Liver (tissue), 3 donors: ENCODE measurements at regions not wholly inside any gene's neighbourhood (a gene's known extent, or its start where the extent isn't known, plus 50 kb on each side); places are given as distances from the start of the nearest gene placed in this dataset.

Experiments
- RAD21 ChIP-seq, 2 donors: IDR thresholded peaks; 2 replicates each; pipeline ENCODE4 v1.6.1; 2016; ENCODE audit warnings: antibody characterized with exemption in 2 of 2, mild to moderate bottlenecking in 2 of 2
- RXRA ChIP-seq, 2 donors: IDR thresholded peaks; 2 replicates each; pipeline ENCODE4 v1.6.1; 2017 to 2018; ENCODE audit warnings: antibody characterized with exemption in 2 of 2, mild to moderate bottlenecking in 1 of 2
- TAF1 ChIP-seq: conservative IDR thresholded peaks from 2 replicates; pipeline ENCODE4 v1.6.1; 2016; ENCODE audit warnings: antibody characterized with exemption, mild to moderate bottlenecking
- YY1 ChIP-seq: IDR thresholded peaks from 2 replicates; pipeline ENCODE4 v1.6.1; 2016; ENCODE audit warnings: antibody characterized with exemption, mild to moderate bottlenecking
- TF ChIP-seq, protein P1 (sequence below): fragments of 150-350 bp; IDR thresholded peaks from 2 replicates; pipeline ENCODE4 v1.5.1; 2017; ENCODE audit warnings: improper control_type of control experiment, low read depth, low read length; ENCODE audit not compliant: missing input control
- TF ChIP-seq, protein P2 (sequence below): IDR thresholded peaks from 2 replicates; pipeline ENCODE4 v1.6.1; 2016; ENCODE audit warnings: antibody characterized with exemption, mild to moderate bottlenecking
- TF ChIP-seq, protein P3 (sequence below): IDR thresholded peaks from 2 replicates; pipeline ENCODE4 v1.6.1; 2016; ENCODE audit warnings: antibody characterized with exemption
- donor health status: healthy.
- donor health status: healthy.

DNA sequence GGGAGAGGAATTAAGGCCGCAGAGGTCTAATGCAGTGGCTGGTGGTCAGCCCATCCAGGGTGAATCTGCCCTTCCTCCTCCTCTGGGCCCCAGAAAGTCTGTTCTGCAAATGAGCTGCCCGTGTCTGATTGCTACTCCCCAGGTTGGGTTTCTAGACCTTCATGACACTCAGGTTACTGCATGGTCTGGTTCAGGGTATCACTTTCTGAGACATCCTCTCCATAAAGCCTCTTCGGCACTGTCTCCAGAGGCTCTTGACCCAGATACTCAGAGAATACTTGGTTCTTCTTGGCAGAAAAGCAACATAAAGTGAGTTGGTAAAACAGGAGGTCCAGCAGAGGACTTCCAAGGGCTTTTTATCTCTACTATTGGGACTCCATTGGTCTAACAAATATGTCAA lies 62.5 kb upstream of the GDNF start:
- TF ChIP-seq, protein P1, sequence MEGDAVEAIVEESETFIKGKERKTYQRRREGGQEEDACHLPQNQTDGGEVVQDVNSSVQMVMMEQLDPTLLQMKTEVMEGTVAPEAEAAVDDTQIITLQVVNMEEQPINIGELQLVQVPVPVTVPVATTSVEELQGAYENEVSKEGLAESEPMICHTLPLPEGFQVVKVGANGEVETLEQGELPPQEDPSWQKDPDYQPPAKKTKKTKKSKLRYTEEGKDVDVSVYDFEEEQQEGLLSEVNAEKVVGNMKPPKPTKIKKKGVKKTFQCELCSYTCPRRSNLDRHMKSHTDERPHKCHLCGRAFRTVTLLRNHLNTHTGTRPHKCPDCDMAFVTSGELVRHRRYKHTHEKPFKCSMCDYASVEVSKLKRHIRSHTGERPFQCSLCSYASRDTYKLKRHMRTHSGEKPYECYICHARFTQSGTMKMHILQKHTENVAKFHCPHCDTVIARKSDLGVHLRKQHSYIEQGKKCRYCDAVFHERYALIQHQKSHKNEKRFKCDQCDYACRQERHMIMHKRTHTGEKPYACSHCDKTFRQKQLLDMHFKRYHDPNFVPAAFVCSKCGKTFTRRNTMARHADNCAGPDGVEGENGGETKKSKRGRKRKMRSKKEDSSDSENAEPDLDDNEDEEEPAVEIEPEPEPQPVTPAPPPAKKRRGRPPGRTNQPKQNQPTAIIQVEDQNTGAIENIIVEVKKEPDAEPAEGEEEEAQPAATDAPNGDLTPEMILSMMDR: no peak
- TF ChIP-seq TAF1 (no peak), YY1 (no peak), RAD21 (IDR thresholded peaks at IDR 0.05) (no peak), RXRA (IDR thresholded peaks at IDR 0.05) (no peak)
- TF ChIP-seq, protein P2, sequence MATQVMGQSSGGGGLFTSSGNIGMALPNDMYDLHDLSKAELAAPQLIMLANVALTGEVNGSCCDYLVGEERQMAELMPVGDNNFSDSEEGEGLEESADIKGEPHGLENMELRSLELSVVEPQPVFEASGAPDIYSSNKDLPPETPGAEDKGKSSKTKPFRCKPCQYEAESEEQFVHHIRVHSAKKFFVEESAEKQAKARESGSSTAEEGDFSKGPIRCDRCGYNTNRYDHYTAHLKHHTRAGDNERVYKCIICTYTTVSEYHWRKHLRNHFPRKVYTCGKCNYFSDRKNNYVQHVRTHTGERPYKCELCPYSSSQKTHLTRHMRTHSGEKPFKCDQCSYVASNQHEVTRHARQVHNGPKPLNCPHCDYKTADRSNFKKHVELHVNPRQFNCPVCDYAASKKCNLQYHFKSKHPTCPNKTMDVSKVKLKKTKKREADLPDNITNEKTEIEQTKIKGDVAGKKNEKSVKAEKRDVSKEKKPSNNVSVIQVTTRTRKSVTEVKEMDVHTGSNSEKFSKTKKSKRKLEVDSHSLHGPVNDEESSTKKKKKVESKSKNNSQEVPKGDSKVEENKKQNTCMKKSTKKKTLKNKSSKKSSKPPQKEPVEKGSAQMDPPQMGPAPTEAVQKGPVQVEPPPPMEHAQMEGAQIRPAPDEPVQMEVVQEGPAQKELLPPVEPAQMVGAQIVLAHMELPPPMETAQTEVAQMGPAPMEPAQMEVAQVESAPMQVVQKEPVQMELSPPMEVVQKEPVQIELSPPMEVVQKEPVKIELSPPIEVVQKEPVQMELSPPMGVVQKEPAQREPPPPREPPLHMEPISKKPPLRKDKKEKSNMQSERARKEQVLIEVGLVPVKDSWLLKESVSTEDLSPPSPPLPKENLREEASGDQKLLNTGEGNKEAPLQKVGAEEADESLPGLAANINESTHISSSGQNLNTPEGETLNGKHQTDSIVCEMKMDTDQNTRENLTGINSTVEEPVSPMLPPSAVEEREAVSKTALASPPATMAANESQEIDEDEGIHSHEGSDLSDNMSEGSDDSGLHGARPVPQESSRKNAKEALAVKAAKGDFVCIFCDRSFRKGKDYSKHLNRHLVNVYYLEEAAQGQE: no peak
- TF ChIP-seq, protein P3, sequence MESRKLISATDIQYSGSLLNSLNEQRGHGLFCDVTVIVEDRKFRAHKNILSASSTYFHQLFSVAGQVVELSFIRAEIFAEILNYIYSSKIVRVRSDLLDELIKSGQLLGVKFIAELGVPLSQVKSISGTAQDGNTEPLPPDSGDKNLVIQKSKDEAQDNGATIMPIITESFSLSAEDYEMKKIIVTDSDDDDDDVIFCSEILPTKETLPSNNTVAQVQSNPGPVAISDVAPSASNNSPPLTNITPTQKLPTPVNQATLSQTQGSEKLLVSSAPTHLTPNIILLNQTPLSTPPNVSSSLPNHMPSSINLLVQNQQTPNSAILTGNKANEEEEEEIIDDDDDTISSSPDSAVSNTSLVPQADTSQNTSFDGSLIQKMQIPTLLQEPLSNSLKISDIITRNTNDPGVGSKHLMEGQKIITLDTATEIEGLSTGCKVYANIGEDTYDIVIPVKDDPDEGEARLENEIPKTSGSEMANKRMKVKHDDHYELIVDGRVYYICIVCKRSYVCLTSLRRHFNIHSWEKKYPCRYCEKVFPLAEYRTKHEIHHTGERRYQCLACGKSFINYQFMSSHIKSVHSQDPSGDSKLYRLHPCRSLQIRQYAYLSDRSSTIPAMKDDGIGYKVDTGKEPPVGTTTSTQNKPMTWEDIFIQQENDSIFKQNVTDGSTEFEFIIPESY: no peak
